Transverse colon (tissue), 4 donors: ENCODE measurements at regions not wholly inside any gene's neighbourhood (a gene's known extent, or its start where the extent isn't known, plus 50 kb on each side); places are given as distances from the start of the nearest gene placed in this dataset.

Experiments
- DNase-seq: peaks from one replicate; pipeline ENCODE4 v3.0.0-alpha.2; 2019
- H3K27ac ChIP-seq, 4 donors: fragments of 200-600 bp; sonication (generic); 2 replicates each; pipeline ENCODE4 v1.5.1; 2016 to 2018; ENCODE audit warnings: inconsistent platforms in 4 of 4
- H3K27me3 ChIP-seq: fragments of 200-600 bp; sonication (generic); 2 replicates; pipeline ENCODE4 v1.5.1; 2017; ENCODE audit warnings: inconsistent platforms
- H3K36me3 ChIP-seq, 4 donors: fragments of 200-600 bp; sonication (generic); 2 replicates each; pipeline ENCODE4 v1.5.1; 2017 to 2019; ENCODE audit warnings: inconsistent platforms in 4 of 4
- H3K4me1 ChIP-seq, 4 donors: fragments of 200-600 bp; sonication (generic); 2 replicates each; pipeline ENCODE4 v1.5.1; 2017 to 2020; ENCODE audit warnings: inconsistent platforms in 4 of 4
- H3K4me3 ChIP-seq, 4 donors: fragments of 200-600 bp; sonication (generic); 1 replicate in 1 of 4; 2 replicates in 3 of 4; pipeline versions ENCODE4 v1.5.1 to v1.6.1; 2017 to 2019; ENCODE audit warnings: inconsistent platforms in 4 of 4
- H3K9me3 ChIP-seq, 2 donors: fragments of 200-600 bp; sonication (generic); 2 replicates each; pipeline ENCODE4 v1.5.1; 2017 to 2019; ENCODE audit warnings: inconsistent platforms in 2 of 2
- CTCF ChIP-seq, 5 experiments: fragments of 200-600 bp in 3 of 5; fragments of 450-650 bp in 2 of 5; sonication (generic) in 3 of 5; IDR thresholded peaks; 1 replicate in 2 of 5; 2 replicates in 3 of 5; pipeline ENCODE4 v1.5.1; 2016 to 2017; ENCODE audit warnings: antibody characterized with exemption in 5 of 5, inconsistent platforms in 3 of 5, mild to moderate bottlenecking in 2 of 5, moderate library complexity in 1 of 5
- EP300 ChIP-seq: sonication (generic); formaldehyde crosslinking; IDR thresholded peaks from one replicate; pipeline ENCODE4 v1.6.1; 2017; ENCODE audit warnings: antibody characterized with exemption, low read depth
- POLR2A ChIP-seq: fragments of 450-650 bp; IDR thresholded peaks from one replicate; pipeline ENCODE4 v1.6.1; 2016; ENCODE audit warnings: antibody characterized with exemption, mild to moderate bottlenecking, moderate library complexity
- POLR2AphosphoS5 ChIP-seq, 3 donors: sonication (generic); formaldehyde crosslinking; IDR thresholded peaks; one replicate each; pipeline ENCODE4 v1.6.1; 2016; ENCODE audit warnings: antibody characterized with exemption in 3 of 3
- WGBS, 2 donors: methylation state at CpG; one replicate each; pipeline ENCODE4 v1.1.5; 2018; ENCODE audit warnings: low coverage in 1 of 2; 5-methylcytosine and 5-hydroxymethylcytosine counted together
- in situ Hi-C, 4 donors: fragments of 200-750 bp; cut with MboI; loops; one replicate each; pipeline versions ENCODE4 v1.15.0 to v1.15.1; 2017; ENCODE audit warnings: low sequenced_read_pairs in 3 of 4, low pct_ligation_motif_present in 1 of 4, low pct_unique_long_range_greater_than_20kb in 1 of 4
- intact Hi-C: fragments of 100-400 bp; cut with DNase I; formaldehyde crosslinking; loops from one replicate; pipeline ENCODE4 v1.15.1; 2023; ENCODE audit warnings: low total_unique reads

- Histone ChIP-seq H3K27me3 (no peaks in the 10 kb centered on the region), H3K27ac (no peak overlapping the region), H3K9me3 (peaks cover 9 to 10% of the 10 kb centered on the region in 2 donors), H3K4me1 (no peaks in the 10 kb centered on the region), H3K36me3 (no peaks in the 10 kb centered on the region), H3K4me3 (no peak overlapping the region)
- WGBS, 2 donors, result 53 to 67% methylated on average over 2 of the region's 2 CpGs
- DNase-seq, result no peak
- no peak for TF ChIP-seq CTCF (IDR thresholded peaks at IDR 0.05)
- no peak for TF ChIP-seq POLR2A
- TF ChIP-seq EP300, result no peak
- TF ChIP-seq POLR2AphosphoS5 (IDR thresholded peaks at IDR 0.05), result no peak
- intact Hi-C loops, result no loop called here
- in situ Hi-C loops, result loop anchor here in 3 of 4 donors (10.0 to 25.0 kb wide), 5 partner anchors 166 to 674 kb away; partner anchors contain the start of gene MED4 (in 1 of the 3)
Observed at GRCh38 chr13:48761256-48761655, 107.5 kb downstream of the CYSLTR2 start.

- H3K27me3 ChIP-seq, result no peaks in the 10 kb centered on the region
- TF ChIP-seq POLR2AphosphoS5 (IDR thresholded peaks at IDR 0.05) (no peak), CTCF (IDR thresholded peaks at IDR 0.05) (peak; percentile 97 to 100 (median 98))
- 40 to 60% methylated on average over 2 to 4 of the region's 4 CpGs for WGBS, 2 donors
- DNase-seq, result peak; percentile 88
- in situ Hi-C loops (loop anchor here in 3 of 4 donors (5.0 to 25.0 kb wide), 6 partner anchors 172 to 682 kb away; partner anchors contain the start of gene MED4 (in 1 of the 3)), intact Hi-C loops (no loop called here)
- H3K36me3 ChIP-seq, result no peaks in the 10 kb centered on the region
- H3K4me1 ChIP-seq, result peaks cover 0 to 5% (median 2%) of the 10 kb centered on the region in 4 donors
- H3K9me3 ChIP-seq, result peaks cover 13 to 15% of the 10 kb centered on the region in 2 donors
- no peak overlapping the region for H3K27ac ChIP-seq
- no peak overlapping the region for H3K4me3 ChIP-seq
Observed at GRCh38 chr13:48769107-48769704, 115.5 kb downstream of the CYSLTR2 start.

GRCh38 chr13:48770372-48770771, 116.6 kb downstream of the CYSLTR2 start:
- Histone ChIP-seq H3K27ac (no peak overlapping the region), H3K36me3 (no peaks in the 10 kb centered on the region), H3K4me3 (no peak overlapping the region), H3K4me1 (peaks cover 0 to 5% (median 2%) of the 10 kb centered on the region in 4 donors), H3K27me3 (no peaks in the 10 kb centered on the region), H3K9me3 (peaks cover 5 to 8% of the 10 kb centered on the region in 2 donors)
- in situ Hi-C loops (loop anchor here (10.0 to 25.0 kb wide), 5 partner anchors 176 to 683 kb away; partner anchors contain the start of gene MED4 (in 1 of the 4)), intact Hi-C loops (loop anchor here (10.0 kb wide), 1 partner anchor 176 kb away; no protein-coding TSS in a partner anchor)
- 84 to 89% methylated on average over 1 of the region's 1 CpG for WGBS, 2 donors
- DNase-seq, result no peak
- TF ChIP-seq EP300, result no peak
- TF ChIP-seq CTCF (IDR thresholded peaks at IDR 0.05), result no peak
- TF ChIP-seq POLR2A, result no peak

GRCh38 chr13:48772908-48773307, 119.2 kb downstream of the CYSLTR2 start:
- in situ Hi-C loops (loop anchor here (10.0 to 25.0 kb wide), 5 partner anchors 178 to 686 kb away; partner anchors contain the start of gene MED4 (in 1 of the 4)), intact Hi-C loops (loop anchor here (10.0 kb wide), 1 partner anchor 178 kb away; no protein-coding TSS in a partner anchor)
- Histone ChIP-seq H3K27me3 (no peaks in the 10 kb centered on the region), H3K27ac (no peak overlapping the region), H3K36me3 (no peaks in the 10 kb centered on the region), H3K4me3 (no peak overlapping the region), H3K9me3 (peaks cover 4 to 5% of the 10 kb centered on the region in 2 donors), H3K4me1 (peaks cover 0 to 5% (median 2%) of the 10 kb centered on the region in 4 donors)
- WGBS, 2 donors, result 38 to 51% methylated on average over 1 of the region's 1 CpG
- no peak for DNase-seq
- TF ChIP-seq POLR2A (no peak), POLR2AphosphoS5 (IDR thresholded peaks at IDR 0.05) (no peak), CTCF (IDR thresholded peaks at IDR 0.05) (no peak), EP300 (no peak)
